ENCODE measurements at regions not wholly inside any gene's neighbourhood (a gene's known extent, or its start where the extent isn't known, plus 50 kb on each side); places are given as distances from the start of the nearest gene placed in this dataset.

DNA sequence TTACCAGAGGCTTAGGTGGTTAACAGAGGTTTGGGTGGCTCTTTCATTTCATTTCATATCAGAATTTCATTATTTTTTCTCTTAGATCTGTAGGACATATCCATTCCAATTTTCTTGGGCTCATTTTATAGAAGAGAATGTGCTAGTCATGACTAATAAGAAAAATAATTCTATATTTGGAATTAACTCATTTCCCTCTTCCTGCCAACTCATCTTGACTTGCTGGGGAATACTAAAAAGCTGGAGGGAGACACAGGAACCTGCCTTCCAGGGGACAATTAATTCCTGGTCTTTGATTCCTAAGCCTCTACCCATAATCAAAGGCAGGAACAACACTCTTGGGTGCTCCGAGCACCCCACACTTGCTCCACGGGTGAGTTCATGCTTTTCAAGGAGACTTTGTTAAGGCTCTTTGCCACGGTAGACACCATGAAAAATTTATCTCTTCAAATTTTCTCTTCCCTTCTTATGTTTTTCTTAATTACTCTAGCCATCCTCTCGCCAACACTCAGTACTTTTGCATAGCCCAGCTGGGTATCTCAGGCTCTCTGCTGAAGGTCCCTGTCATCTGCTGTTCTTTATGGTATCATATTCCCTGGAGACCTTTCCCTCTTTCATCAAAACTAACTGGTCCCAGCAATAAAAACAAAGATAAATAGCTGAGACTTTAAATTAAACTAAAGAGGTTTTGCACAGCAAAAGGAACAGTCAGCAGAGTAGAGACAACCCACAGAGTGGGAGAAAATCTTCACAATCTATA lies 273.9 kb downstream of the NPR3 start:
- DNase-seq (ENCODE audit: low read depth): no peak

DNA sequence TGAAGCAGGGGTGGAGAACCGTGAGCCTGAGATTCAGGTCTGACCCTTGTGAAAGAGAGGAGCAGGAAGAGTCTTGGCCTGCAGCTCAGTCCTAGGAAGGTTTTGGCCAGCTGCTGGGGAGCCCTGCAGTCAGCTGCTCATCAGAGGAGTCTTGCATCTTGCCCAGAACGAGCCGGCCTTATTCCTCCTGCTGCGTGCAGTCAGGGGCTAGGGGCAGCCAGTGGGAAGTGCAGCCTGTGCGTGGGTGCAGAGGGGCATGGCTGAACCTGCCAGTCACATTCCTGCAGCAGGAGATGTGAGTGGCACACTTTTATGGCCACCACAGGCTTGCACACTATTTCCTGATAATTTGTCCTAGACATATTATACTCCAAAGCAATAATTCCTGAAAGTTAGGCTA lies 278.7 kb downstream of the NPR3 start:
- DNase-seq (ENCODE audit: low read depth): no peak

DNA sequence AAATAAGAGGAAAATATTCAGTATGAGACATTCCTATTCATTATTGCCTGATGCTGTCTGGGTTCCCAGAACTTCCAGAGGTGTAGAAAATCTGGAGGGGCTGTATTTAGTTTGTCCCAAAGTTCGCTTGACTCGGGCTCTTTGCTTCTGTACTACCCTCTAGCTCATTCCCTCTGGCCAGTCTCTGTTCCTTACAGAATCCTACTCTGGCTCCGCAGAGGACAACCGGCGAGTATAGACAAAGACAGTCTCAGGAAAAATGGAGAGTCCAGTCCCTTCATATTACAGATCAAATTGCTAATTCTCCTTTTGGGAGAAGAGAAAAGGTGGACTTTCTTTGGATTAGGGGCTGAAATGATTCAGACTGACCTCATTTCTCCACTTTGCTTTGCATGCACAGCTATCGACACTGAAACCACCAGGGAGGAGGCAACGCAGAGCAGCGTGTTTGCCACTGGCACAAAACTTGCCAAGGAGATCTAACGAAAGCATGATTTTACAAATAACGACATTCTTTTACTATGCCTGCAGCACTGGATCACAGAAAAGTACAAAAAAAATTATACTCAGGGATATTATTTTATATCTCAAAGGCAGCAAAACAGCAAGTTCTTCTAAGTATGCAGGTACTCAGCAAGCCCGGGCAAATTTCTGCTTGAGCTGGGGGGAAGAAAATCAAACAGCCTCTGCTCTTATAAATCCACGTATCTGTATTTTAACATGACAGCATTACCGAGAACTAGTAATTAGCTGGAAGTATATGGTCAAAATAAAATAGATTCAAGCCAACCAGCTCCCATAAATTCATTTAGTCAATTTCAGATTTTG lies 279.7 kb downstream of the NPR3 start:
- DNase-seq (ENCODE audit: low read depth): no peak

DNA sequence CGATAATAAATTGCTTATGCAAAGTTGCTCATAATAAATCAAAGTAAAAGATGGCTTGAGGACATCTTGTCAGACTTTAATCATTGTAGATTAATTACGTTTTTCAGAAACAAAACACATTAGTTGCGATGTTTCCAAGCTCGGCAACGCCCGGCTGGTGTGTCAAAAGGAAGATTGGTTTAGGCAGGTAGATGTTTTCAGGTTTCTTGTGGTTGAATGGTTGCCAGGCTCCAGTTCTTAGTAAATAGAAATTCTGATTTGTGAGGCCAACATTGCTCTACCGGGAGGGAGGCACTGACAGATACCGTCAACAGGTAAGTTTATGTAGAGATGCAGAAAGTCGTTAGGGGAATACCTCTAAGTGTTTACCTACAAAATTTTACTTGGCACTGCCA lies 280.3 kb downstream of the NPR3 start:
- no peak for DNase-seq (ENCODE audit: low read depth)

DNA sequence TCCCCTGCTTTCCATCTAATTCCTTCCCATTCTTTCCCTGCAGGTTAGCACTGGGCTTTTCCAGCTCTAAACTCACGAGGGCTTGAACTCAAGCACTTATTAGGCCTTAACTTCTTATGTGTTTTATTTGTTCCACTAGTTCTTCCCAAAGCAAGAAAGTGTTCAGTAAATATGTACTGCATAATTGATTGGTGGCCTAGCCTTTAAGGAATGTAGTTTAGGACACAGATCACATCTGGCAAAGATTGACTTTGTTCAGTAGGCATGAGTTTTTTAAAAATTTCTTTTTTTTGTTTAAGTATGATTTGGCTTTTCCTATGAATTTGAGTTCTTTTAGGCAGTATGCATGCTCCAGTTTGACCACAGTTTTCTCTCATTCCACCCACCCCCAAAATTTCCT lies 285.2 kb downstream of the NPR3 start:
- DNase-seq (ENCODE audit: low read depth): no peak

DNA sequence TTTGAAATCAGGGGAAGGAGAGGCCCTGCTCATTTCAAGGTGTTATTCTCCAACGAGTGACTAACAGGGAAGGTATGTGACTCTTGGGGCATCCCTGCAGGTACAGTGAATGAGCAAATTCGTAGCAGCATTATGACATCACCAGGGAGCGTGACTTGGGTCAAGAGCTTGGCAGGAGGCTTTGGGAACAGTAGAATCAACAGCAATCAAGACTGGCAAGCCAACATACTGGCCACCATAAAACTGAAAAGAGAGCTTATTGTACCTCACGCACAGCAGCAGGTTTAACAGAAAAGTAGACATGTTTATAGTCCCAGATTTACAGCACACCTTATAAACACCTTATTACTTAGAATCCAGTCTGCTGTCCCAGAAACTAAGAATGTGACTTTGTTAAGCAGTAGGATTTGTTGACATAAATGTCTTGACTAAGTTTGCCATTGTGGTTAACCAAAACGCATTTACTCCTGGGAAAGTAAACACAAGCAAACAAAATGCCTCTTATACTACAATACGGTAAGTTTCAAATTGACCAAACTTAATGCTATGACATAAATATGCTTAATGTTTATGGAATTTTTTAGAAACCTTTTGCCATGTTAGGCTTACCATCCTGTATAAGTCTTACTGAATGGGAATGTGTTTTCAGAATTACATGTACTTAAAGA lies 297.8 kb downstream of the NPR3 start:
- no peak for DNase-seq (ENCODE audit: low read depth)

GRCh38 chr5:33010846-33011245 lies 299.7 kb downstream of the NPR3 start:
- peak; percentile 25 for DNase-seq (ENCODE audit: low read depth)

- no peak for DNase-seq (ENCODE audit: low read depth)
These were observed 300.7 kb downstream of the NPR3 start for GRCh38 chr5:33011801-33012200.

- DNase-seq (ENCODE audit: low read depth): no peak
These were observed 312.5 kb downstream of the NPR3 start for GRCh38 chr5:33023649-33024048.

- DNase-seq (ENCODE audit: low read depth): peak; percentile 75
These were observed 321.4 kb downstream of the NPR3 start for GRCh38 chr5:33032271-33033070.

DNA sequence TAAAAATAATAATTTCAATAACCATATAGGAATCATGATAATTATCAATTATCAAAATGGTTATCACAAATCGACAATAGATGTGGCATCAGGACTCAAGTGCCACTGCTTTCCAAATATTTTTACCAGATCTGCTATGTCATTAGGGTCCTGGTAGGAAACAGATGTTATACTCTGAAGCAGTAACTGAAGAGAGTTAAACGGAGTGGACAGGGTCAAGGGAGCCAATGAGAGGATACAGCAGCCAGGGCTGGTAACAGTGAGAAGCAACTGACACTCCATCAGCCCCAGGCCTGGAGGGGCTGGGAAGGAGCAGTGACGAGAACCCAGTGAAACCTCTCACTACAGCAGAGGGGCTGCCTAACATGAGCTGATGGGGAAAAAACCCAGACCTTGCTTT lies 322.4 kb downstream of the NPR3 start:
- no peak for DNase-seq (ENCODE audit: low read depth)

GRCh38 chr5:33034777-33035176 lies 323.7 kb downstream of the NPR3 start:
- DNase-seq (ENCODE audit: low read depth): no peak

GRCh38 chr5:33035851-33036527 lies 324.9 kb downstream of the NPR3 start:
- DNase-seq (ENCODE audit: low read depth): no peak

DNA sequence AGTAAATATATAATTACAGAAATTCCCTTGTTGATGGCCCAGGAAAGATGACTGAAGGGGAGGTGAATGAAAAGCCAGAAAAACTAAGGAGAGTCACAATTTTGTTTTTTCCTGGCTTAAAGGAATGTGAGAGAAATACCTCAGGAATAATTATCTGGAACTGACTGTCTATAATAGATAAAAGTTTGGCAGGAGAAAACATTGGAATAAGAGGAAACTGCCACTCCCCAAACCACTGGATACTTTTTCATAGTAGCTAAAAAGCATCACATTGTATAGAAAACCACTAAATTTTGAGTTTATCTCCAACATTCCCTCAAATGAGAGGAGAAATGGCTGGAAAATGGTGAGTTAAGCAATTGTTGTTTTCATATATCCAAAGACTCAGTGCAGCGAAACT lies 326.0 kb downstream of the NPR3 start:
- no peak for DNase-seq (ENCODE audit: low read depth)

- DNase-seq (ENCODE audit: low read depth): no peak
These were observed 330.5 kb downstream of the NPR3 start for GRCh38 chr5:33041586-33041985.

DNA sequence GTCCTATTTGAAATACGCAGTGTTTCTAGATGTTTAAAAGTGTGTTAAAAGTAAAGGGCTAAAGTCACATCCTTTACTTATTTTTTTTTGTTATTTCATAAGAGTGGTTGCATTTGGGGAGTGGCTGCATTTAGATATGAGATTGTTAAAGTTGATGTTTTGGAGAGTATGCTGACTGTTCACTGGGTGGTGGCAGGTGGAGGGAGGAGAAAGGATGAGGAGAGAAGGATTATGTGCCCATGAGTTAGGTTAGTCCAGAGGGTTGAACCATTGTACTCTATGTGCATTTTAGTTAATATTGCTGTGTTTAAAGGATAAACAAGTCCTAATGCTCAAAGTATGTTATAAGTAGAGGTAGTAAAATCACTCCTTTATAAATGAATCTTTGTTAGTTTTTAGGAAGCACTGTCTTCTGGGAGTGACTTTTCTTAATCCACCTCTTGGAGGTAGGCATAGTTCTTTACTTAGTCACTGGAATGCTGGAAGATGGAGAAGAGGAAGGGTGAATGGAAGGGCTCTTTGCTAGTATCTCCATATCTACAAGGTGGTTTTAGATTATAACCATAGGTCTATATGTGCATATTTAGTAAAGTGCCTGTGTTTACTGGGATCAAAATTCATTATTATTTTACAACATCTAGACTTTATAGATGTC lies 332.3 kb downstream of the NPR3 start:
- DNase-seq (ENCODE audit: low read depth): no peak

DNA sequence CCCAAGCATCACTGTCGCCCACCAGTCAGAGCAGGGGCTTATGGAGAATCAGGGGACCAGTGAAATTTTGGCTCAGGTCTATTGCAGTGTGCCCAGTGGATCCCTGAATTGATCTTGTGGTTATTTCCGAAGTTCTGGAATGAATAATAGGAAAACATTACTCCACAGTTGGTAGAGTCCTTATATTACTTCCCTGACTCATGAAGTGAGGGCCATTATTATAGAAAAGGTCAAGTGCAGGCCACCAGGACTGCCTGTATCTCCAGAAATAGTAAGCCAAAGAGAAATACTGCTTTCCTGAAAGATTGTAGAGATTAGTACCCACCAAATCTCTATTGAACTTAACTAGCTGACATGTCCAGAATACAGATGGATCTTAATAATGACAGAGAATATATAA lies 335.0 kb downstream of the NPR3 start:
- DNase-seq (ENCODE audit: low read depth): no peak

GRCh38 chr5:33048315-33048714 lies 337.2 kb downstream of the NPR3 start:
- no peak for DNase-seq (ENCODE audit: low read depth)

DNA sequence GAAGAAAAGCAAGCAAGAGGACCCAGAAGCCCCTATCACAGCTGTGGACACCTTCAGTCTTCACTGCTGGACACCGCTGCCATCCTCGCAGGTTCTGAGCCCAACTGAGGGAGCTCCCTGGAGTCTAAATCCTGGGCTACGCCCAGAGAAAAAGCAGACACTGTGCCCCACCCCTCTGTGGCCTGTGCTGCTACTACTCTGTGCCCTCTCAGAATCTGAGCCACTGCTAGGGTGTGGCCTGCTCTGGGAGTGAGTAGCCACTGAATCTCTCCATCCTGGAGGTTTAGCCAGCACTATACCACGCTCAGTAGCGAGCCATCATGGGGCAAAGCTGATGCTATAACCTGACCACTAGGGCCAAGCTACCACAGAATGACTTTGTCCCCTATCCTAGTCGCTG lies 338.2 kb downstream of the NPR3 start:
- DNase-seq (ENCODE audit: low read depth): no peak

- peak; percentile 76 for DNase-seq (ENCODE audit: low read depth)
These were observed 338.7 kb downstream of the NPR3 start for GRCh38 chr5:33049842-33050241.

All from myocyte (in vitro differentiated cells).